Fibroblast of pulmonary artery (primary cell): ENCODE measurements at regions not wholly inside any gene's neighbourhood (a gene's known extent, or its start where the extent isn't known, plus 50 kb on each side); places are given as distances from the start of the nearest gene placed in this dataset.
"Not testable (repeated sequence)": the region's sequence is repeated elsewhere in the genome, so short reads cannot be mapped to it uniquely, and the experiment has no call there.

Source experiments
- DNase-seq: peaks from one replicate; pipeline ENCODE4 v3.0.0-alpha.2; 2010; ENCODE audit warnings: low read depth
- H3K4me3 ChIP-seq: replicated peaks from 2 replicates; pipeline ENCODE4 v1.5.1; 2011; ENCODE audit warnings: low read depth, mild to moderate bottlenecking, control low read depth, low read length, moderate library complexity
- CTCF ChIP-seq: IDR thresholded peaks from 2 replicates; pipeline ENCODE4 v1.5.1; 2011; ENCODE audit warnings: mild to moderate bottlenecking, control low read depth, low read length, inconsistent platforms; ENCODE audit errors: missing control alignments

- not testable (repeated sequence) for DNase-seq, H3K4me3 ChIP-seq
Measured at GRCh38 chr16:18161224-18161623, 175.3 kb downstream of the NPIPA8 start.

- DNase-seq, H3K4me3 ChIP-seq: not testable (repeated sequence)
Measured at GRCh38 chr16:18159185-18159584, 177.4 kb downstream of the NPIPA8 start.

- not testable (repeated sequence) for DNase-seq, H3K4me3 ChIP-seq
Measured at GRCh38 chr16:18157854-18158253, 178.7 kb downstream of the NPIPA8 start.

GRCh38 chr16:18152832-18153231 lies 183.7 kb downstream of the NPIPA8 start:
- not testable (repeated sequence) for DNase-seq, H3K4me3 ChIP-seq

- DNase-seq, H3K4me3 ChIP-seq: not testable (repeated sequence)
Measured at GRCh38 chr16:18148132-18148531, 188.4 kb downstream of the NPIPA8 start.

GRCh38 chr16:18146601-18147142 lies 189.9 kb downstream of the NPIPA8 start:
- not testable (repeated sequence) for H3K4me3 ChIP-seq, DNase-seq

- not testable (repeated sequence) for H3K4me3 ChIP-seq, DNase-seq
Measured at GRCh38 chr16:18142066-18142465, 194.5 kb downstream of the NPIPA8 start.

GRCh38 chr16:18136288-18136687 lies 200.2 kb downstream of the NPIPA8 start:
- H3K4me3 ChIP-seq: not testable (repeated sequence)

GRCh38 chr16:18135024-18135423 lies 201.5 kb downstream of the NPIPA8 start:
- DNase-seq, H3K4me3 ChIP-seq: not testable (repeated sequence)

More at GRCh38 chr16:18136288-18136687, 200.2 kb downstream of the NPIPA8 start:
- not testable (repeated sequence) for DNase-seq

- not testable (repeated sequence) for H3K4me3 ChIP-seq, DNase-seq
- peak; percentile 38 for TF ChIP-seq CTCF
Measured at GRCh38 chr16:18131587-18131986, 204.9 kb downstream of the NPIPA8 start.

GRCh38 chr16:18130478-18131120 lies 205.9 kb downstream of the NPIPA8 start:
- not testable (repeated sequence) for H3K4me3 ChIP-seq, DNase-seq

GRCh38 chr16:18127033-18127432 lies 209.5 kb downstream of the NPIPA8 start:
- not testable (repeated sequence) for DNase-seq, H3K4me3 ChIP-seq

- not testable (repeated sequence) for H3K4me3 ChIP-seq, DNase-seq
Measured at GRCh38 chr16:18119092-18119491, 217.4 kb downstream of the NPIPA8 start.

GRCh38 chr16:18118684-18119083 lies 217.9 kb downstream of the NPIPA8 start:
- H3K4me3 ChIP-seq, DNase-seq: not testable (repeated sequence)

- DNase-seq, H3K4me3 ChIP-seq: not testable (repeated sequence)
Measured at GRCh38 chr16:18118071-18118470, 218.5 kb downstream of the NPIPA8 start.

- not testable (repeated sequence) for H3K4me3 ChIP-seq
Measured at GRCh38 chr16:18104412-18104811, 232.1 kb downstream of the NPIPA8 start.

GRCh38 chr16:18101077-18101476 lies 235.5 kb downstream of the NPIPA8 start:
- H3K4me3 ChIP-seq: not testable (repeated sequence)

More at GRCh38 chr16:18104412-18104811, 232.1 kb downstream of the NPIPA8 start:
- not testable (repeated sequence) for DNase-seq

GRCh38 chr16:18092605-18093004 lies 243.9 kb downstream of the NPIPA8 start:
- H3K4me3 ChIP-seq, DNase-seq: not testable (repeated sequence)

More at GRCh38 chr16:18101077-18101476, 235.5 kb downstream of the NPIPA8 start:
- DNase-seq: not testable (repeated sequence)
